HCT116 (cell line): ENCODE measurements at regions not wholly inside any gene's neighbourhood (a gene's known extent, or its start where the extent isn't known, plus 50 kb on each side); places are given as distances from the start of the nearest gene placed in this dataset.
"Not testable (repeated sequence)": the region's sequence is repeated elsewhere in the genome, so short reads cannot be mapped to it uniquely, and the experiment has no call there.

Experiments used
- EZH2phosphoT487 ChIP-seq: fragments of 200-600 bp; IDR thresholded peaks from 2 replicates; pipeline ENCODE4 v1.6.1; 2018; ENCODE audit warnings: antibody characterized with exemption, borderline replicate concordance
- TF ChIP-seq, protein P1 (sequence below), 3 experiments: fragments of 200-600 bp in 1 of 3; sonication (generic) in 1 of 3; IDR thresholded peaks in 2 of 3; conservative IDR thresholded peaks in 1 of 3; 2 replicates each; pipeline ENCODE4 v1.5.1; 2012 to 2017; ENCODE audit warnings: low read depth in 2 of 3, low read length in 2 of 3, antibody characterized with exemption in 1 of 3, borderline replicate concordance in 1 of 3, control low read depth in 1 of 3, mild to moderate bottlenecking in 1 of 3, mixed read lengths in 1 of 3, mixed run types in 1 of 3, moderate library complexity in 1 of 3; ENCODE audit not compliant: insufficient read depth in 1 of 3
- TF ChIP-seq, protein P2 (sequence below): IDR thresholded peaks from 2 replicates; pipeline ENCODE4 v1.6.1; 2012

DNA sequence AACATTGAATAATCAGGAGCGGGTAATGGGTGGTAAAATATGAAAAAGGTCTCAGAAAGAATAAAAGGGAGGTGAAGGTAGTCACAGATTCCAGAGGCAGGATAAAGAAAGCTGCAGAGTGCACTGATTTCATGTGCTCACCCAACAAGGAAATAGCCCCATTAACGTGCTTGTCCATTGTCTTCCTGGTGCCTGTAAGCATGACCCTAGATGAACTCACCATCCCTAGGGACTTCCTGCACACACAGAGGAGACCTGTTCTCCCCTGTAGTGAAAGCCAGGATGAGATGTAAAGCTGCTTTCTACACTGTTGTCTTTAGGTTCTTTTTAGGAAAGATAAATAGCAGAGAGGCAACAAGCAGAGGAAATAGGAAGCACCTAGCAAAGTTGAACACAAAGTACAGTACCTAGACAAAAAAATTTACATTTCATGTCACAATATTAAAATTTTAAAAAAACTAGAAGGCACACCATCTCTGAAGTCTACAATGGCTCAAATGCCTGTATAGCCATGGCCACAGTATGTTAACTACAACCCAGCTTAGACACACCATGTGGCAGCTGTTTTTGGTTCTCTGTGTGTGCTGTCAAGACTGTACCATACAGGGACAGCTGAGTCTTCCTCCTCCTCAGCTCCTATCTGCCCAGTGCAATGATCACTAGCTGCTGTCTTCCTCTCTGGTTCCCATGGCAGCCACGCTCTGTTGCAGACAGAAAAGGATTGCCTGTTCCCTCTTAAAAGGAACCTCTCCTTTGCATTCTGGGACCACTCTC, 69.9 kb upstream of the NBPF6 start:
- TF ChIP-seq EZH2phosphoT487, result not testable (repeated sequence)
- TF ChIP-seq, protein P1, sequence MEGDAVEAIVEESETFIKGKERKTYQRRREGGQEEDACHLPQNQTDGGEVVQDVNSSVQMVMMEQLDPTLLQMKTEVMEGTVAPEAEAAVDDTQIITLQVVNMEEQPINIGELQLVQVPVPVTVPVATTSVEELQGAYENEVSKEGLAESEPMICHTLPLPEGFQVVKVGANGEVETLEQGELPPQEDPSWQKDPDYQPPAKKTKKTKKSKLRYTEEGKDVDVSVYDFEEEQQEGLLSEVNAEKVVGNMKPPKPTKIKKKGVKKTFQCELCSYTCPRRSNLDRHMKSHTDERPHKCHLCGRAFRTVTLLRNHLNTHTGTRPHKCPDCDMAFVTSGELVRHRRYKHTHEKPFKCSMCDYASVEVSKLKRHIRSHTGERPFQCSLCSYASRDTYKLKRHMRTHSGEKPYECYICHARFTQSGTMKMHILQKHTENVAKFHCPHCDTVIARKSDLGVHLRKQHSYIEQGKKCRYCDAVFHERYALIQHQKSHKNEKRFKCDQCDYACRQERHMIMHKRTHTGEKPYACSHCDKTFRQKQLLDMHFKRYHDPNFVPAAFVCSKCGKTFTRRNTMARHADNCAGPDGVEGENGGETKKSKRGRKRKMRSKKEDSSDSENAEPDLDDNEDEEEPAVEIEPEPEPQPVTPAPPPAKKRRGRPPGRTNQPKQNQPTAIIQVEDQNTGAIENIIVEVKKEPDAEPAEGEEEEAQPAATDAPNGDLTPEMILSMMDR (IDR thresholded peaks at IDR 0.05 in 2 of 3, conservative IDR thresholded peaks at IDR 0.05 in 1 of 3; ENCODE audit: borderline replicate concordance in 1 of 3, insufficient read depth in 1 of 3, low read depth in 2 of 3, low read length in 2 of 3), result not testable (repeated sequence)
- TF ChIP-seq, protein P2, sequence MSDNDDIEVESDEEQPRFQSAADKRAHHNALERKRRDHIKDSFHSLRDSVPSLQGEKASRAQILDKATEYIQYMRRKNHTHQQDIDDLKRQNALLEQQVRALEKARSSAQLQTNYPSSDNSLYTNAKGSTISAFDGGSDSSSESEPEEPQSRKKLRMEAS, result not testable (repeated sequence)
